ENCODE measurements at regions not wholly inside any gene's neighbourhood (a gene's known extent, or its start where the extent isn't known, plus 50 kb on each side); places are given as distances from the start of the nearest gene placed in this dataset.

DNA sequence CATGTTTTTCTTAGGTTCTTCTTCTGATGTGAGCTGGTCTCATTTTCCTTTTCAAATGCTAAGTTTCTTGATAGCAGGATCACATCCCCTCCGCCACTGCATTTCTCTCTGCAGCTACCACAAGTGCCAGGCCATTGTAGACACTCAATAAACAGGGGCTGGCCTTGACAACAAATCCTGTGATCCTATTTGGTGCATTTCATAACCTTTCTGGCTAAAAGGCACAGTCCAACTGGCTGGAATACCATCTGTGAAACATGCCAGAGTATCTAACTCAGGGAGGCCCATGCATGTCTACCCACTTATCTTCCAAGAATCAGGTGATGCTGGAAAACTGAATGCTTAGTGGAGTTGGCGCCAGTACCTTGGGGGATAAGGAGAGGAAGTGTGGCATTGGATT lies 85.2 kb upstream of the NR2F2 start (continued):
- TF ChIP-seq CHD7 (IDR thresholded peaks at IDR 0.05; ENCODE audit: insufficient replicate concordance, low read length), result no peak
- no peak for TF ChIP-seq RBBP5 (IDR thresholded peaks at IDR 0.05; ENCODE audit: borderline replicate concordance, low read depth, low read length)
- TF ChIP-seq, protein P1, sequence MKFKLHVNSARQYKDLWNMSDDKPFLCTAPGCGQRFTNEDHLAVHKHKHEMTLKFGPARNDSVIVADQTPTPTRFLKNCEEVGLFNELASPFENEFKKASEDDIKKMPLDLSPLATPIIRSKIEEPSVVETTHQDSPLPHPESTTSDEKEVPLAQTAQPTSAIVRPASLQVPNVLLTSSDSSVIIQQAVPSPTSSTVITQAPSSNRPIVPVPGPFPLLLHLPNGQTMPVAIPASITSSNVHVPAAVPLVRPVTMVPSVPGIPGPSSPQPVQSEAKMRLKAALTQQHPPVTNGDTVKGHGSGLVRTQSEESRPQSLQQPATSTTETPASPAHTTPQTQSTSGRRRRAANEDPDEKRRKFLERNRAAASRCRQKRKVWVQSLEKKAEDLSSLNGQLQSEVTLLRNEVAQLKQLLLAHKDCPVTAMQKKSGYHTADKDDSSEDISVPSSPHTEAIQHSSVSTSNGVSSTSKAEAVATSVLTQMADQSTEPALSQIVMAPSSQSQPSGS (IDR thresholded peaks at IDR 0.05; ENCODE audit: low read length), result no peak
- TF ChIP-seq KDM5A (IDR thresholded peaks at IDR 0.05; ENCODE audit: low read length), result no peak
- no peak for TF ChIP-seq POU5F1 (IDR thresholded peaks at IDR 0.05; ENCODE audit: low read depth, low read length)
- no peak for TF ChIP-seq SIN3A (conservative IDR thresholded peaks at IDR 0.05 in 1 of 2, IDR thresholded peaks at IDR 0.05 in 1 of 2; ENCODE audit: low read depth in 1 of 2, low read length in 2 of 2)
- TF ChIP-seq BRCA1 (IDR thresholded peaks at IDR 0.05; ENCODE audit: low read depth, low read length), result no peak
- TF ChIP-seq SP4 (IDR thresholded peaks at IDR 0.05; ENCODE audit: low read length), result no peak
- no peak for TF ChIP-seq KDM1A (IDR thresholded peaks at IDR 0.05; ENCODE audit: borderline replicate concordance, low read length)
- TF ChIP-seq ATF3 (IDR thresholded peaks at IDR 0.05; ENCODE audit: insufficient read depth, low read depth, low read length), result no peak

All from H1 (cell line).